ENCODE measurements at regions not wholly inside any gene's neighbourhood (a gene's known extent, or its start where the extent isn't known, plus 50 kb on each side); places are given as distances from the start of the nearest gene placed in this dataset.

DNA sequence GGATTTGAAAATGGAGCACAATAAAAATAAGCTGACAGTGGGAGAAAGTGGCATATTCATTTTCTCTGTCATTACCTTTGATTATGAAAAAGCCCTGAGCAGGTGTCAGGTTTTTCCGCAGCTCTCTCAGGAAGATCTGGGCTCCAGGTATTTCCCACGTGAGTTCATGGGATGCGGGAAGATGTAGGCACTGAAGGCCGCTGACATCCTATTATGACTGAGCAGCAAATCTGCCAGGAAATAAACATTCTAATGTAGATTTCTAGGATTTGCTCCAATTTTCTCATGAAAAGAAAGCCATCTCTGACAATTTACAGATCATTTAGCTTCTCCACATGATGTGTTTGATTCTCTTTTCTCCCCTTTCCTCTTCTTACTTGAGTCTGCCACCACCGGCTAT lies 160.7 kb downstream of the KIT start:
- peak overlapping the region; percentile 36 for H2AFZ ChIP-seq (ENCODE audit: insufficient read depth, low read depth, low read length, poor library complexity, severe bottlenecking)
- no peaks in the 10 kb centered on the region for H3K9me3 ChIP-seq (replicated peaks in 1 of 2; ENCODE audit: control insufficient read depth in 1 of 2, insufficient read depth in 1 of 2, low read length in 2 of 2)
- H3K27ac Mint-ChIP-seq, result no peak overlapping the region
- DNase-seq, result no peak
- intact Hi-C loops (cut with micrococcal nuclease), result no loop called here
- H3K36me3 Mint-ChIP-seq, result no peaks in the 10 kb centered on the region
- H3K9ac ChIP-seq (ENCODE audit: insufficient read depth, low read length, poor library complexity, severe bottlenecking), result no peak overlapping the region
- no peak overlapping the region for H3K4me2 ChIP-seq (replicated peaks; ENCODE audit: extremely low read depth, low read length, poor library complexity, severe bottlenecking)
- H3K9me3 Mint-ChIP-seq, result peaks cover 2 to 11% (median 4%) of the 10 kb centered on the region in 7 donors
- no peak overlapping the region for H3K27ac ChIP-seq (ENCODE audit: low read depth in 1 of 2, low read length in 2 of 2)
- TF ChIP-seq, protein P1, sequence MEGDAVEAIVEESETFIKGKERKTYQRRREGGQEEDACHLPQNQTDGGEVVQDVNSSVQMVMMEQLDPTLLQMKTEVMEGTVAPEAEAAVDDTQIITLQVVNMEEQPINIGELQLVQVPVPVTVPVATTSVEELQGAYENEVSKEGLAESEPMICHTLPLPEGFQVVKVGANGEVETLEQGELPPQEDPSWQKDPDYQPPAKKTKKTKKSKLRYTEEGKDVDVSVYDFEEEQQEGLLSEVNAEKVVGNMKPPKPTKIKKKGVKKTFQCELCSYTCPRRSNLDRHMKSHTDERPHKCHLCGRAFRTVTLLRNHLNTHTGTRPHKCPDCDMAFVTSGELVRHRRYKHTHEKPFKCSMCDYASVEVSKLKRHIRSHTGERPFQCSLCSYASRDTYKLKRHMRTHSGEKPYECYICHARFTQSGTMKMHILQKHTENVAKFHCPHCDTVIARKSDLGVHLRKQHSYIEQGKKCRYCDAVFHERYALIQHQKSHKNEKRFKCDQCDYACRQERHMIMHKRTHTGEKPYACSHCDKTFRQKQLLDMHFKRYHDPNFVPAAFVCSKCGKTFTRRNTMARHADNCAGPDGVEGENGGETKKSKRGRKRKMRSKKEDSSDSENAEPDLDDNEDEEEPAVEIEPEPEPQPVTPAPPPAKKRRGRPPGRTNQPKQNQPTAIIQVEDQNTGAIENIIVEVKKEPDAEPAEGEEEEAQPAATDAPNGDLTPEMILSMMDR (IDR thresholded peaks at IDR 0.05), result no peak
- no peaks in the 10 kb centered on the region for H3K27me3 ChIP-seq (ENCODE audit: control insufficient read depth in 2 of 2, insufficient read depth in 2 of 2, low read length in 2 of 2)
- no peak overlapping the region for H3K4me3 ChIP-seq (replicated peaks in 1 of 3; ENCODE audit: low read depth in 2 of 3, low read length in 3 of 3)
- H3K36me3 ChIP-seq (replicated peaks in 1 of 2; ENCODE audit: control insufficient read depth in 1 of 2, insufficient read depth in 2 of 2, low read length in 2 of 2), result no peaks in the 10 kb centered on the region
- H3K4me1 Mint-ChIP-seq, result peaks cover 21% of the 10 kb centered on the region
- no peaks in the 10 kb centered on the region for H4K20me1 ChIP-seq (ENCODE audit: insufficient read depth, low read length)
- H3K4me1 ChIP-seq (ENCODE audit: control insufficient read depth in 1 of 2, insufficient read depth in 2 of 2, low read length in 2 of 2), result peaks cover 11 to 13% of the 10 kb centered on the region in 2 donors
- H3K79me2 ChIP-seq (ENCODE audit: insufficient read depth, low read length), result no peaks in the 10 kb centered on the region
- H3K27me3 Mint-ChIP-seq (ENCODE audit: low read depth in 3 of 3), result no peaks in the 10 kb centered on the region
- no peak overlapping the region for H3K4me3 Mint-ChIP-seq
- WGBS (ENCODE audit: insufficient coverage), result 93% methylated on average over 3 of the region's 5 CpGs

GRCh38 chr4:54813674-54814073 lies 155.9 kb downstream of the KIT start:
- Histone ChIP-seq H3K36me3 (replicated peaks in 1 of 2; ENCODE audit: control insufficient read depth in 1 of 2, insufficient read depth in 2 of 2, low read length in 2 of 2) (no peaks in the 10 kb centered on the region), H2AFZ (ENCODE audit: insufficient read depth, low read depth, low read length, poor library complexity, severe bottlenecking) (no peak overlapping the region), H3K9me3 (replicated peaks in 1 of 2; ENCODE audit: control insufficient read depth in 1 of 2, insufficient read depth in 1 of 2, low read length in 2 of 2) (no peaks in the 10 kb centered on the region), H3K9ac (ENCODE audit: insufficient read depth, low read length, poor library complexity, severe bottlenecking) (no peak overlapping the region), H3K27me3 (ENCODE audit: control insufficient read depth in 2 of 2, insufficient read depth in 2 of 2, low read length in 2 of 2) (no peaks in the 10 kb centered on the region), H4K20me1 (ENCODE audit: insufficient read depth, low read length) (no peaks in the 10 kb centered on the region), H3K4me1 (ENCODE audit: control insufficient read depth in 1 of 2, insufficient read depth in 2 of 2, low read length in 2 of 2) (no peaks in the 10 kb centered on the region), H3K4me3 (replicated peaks in 1 of 3; ENCODE audit: low read depth in 2 of 3, low read length in 3 of 3) (no peak overlapping the region), H3K4me2 (replicated peaks; ENCODE audit: extremely low read depth, low read length, poor library complexity, severe bottlenecking) (no peak overlapping the region), H3K27ac (ENCODE audit: low read depth in 1 of 2, low read length in 2 of 2) (no peak overlapping the region), H3K79me2 (ENCODE audit: insufficient read depth, low read length) (no peaks in the 10 kb centered on the region)
- DNase-seq, result no peak
- H3K27ac Mint-ChIP-seq, result no peak overlapping the region
- no peaks in the 10 kb centered on the region for H3K27me3 Mint-ChIP-seq (ENCODE audit: low read depth in 3 of 3)
- H3K36me3 Mint-ChIP-seq, result no peaks in the 10 kb centered on the region
- intact Hi-C loops (cut with micrococcal nuclease), result no loop called here
- H3K9me3 Mint-ChIP-seq, result peaks cover 0 to 14% (median 4%) of the 10 kb centered on the region in 7 donors
- TF ChIP-seq, protein P1 (IDR thresholded peaks at IDR 0.05), result no peak
- peaks cover 9% of the 10 kb centered on the region for H3K4me1 Mint-ChIP-seq
- H3K4me3 Mint-ChIP-seq, result no peak overlapping the region
- 83% methylated on average over 2 of the region's 7 CpGs for WGBS (ENCODE audit: insufficient coverage)

Measured in CD14-positive monocyte (primary cell).